PC-9 (cell line): ENCODE measurements at regions not wholly inside any gene's neighbourhood (a gene's known extent, or its start where the extent isn't known, plus 50 kb on each side); places are given as distances from the start of the nearest gene placed in this dataset.

Experiments used
- EZH2 ChIP-seq: fragments of 200-600 bp; sonication (generic); IDR thresholded peaks from 2 replicates; pipeline ENCODE4 v1.8.0; 2017; ENCODE audit warnings: antibody characterized with exemption, low read depth
- TF ChIP-seq, protein P1 (sequence below): fragments of 200-600 bp; sonication (generic); conservative IDR thresholded peaks from 2 replicates; pipeline ENCODE4 v1.6.1; 2017; ENCODE audit warnings: mixed run types, antibody characterized with exemption, mild to moderate bottlenecking, moderate library complexity

DNA sequence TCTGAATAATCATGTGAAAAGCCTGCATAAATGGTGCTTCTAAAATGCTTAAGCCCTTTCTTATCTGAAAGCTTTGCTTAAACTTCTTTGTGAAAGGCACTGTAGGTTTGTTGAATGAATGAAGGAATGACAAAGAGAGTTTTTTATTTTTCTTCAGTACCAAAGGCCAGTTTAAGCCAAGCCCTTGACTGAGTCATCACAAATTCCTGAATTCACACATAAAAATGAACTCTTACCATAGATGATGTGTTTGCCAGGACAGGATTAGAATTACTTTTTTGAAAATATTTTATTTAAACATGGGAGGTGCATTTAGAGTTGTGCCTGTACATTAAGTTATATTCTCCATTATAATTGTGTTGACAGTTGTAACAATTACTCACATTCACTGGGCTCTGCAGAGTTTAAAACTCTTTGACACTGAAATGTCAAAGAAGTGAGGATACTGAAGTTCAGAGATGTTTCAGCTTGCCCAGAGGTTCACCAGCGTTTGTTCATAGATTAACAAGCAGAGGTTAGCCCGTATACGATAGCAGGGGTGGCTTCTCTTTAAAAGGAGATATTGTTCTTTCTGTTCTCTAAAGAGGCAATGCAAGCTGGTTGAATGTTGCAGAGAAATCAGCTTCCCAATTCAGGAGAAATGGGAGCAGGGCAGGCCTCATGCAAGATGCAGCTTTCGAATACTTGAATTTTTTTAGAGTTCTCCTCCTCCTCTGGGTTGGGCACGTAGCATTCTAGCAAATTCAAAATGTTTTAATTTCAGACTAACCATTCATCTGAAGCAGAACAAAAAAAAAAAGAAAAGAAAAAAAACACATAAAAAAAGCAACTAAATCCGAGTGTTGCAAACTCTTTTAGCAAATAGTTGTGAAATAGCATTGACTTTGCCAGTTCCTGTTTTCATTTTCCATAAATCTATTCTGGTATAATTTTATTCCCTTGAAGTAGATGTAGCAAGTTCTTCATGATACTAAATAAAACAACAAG lies 358.7 kb upstream of the KLF4 start:
- TF ChIP-seq, protein P1, sequence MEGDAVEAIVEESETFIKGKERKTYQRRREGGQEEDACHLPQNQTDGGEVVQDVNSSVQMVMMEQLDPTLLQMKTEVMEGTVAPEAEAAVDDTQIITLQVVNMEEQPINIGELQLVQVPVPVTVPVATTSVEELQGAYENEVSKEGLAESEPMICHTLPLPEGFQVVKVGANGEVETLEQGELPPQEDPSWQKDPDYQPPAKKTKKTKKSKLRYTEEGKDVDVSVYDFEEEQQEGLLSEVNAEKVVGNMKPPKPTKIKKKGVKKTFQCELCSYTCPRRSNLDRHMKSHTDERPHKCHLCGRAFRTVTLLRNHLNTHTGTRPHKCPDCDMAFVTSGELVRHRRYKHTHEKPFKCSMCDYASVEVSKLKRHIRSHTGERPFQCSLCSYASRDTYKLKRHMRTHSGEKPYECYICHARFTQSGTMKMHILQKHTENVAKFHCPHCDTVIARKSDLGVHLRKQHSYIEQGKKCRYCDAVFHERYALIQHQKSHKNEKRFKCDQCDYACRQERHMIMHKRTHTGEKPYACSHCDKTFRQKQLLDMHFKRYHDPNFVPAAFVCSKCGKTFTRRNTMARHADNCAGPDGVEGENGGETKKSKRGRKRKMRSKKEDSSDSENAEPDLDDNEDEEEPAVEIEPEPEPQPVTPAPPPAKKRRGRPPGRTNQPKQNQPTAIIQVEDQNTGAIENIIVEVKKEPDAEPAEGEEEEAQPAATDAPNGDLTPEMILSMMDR = no peak
- TF ChIP-seq EZH2 = no peak
